PFSK-1 (cell line): ENCODE measurements at regions not wholly inside any gene's neighbourhood (a gene's known extent, or its start where the extent isn't known, plus 50 kb on each side); places are given as distances from the start of the nearest gene placed in this dataset.

Experiments
- FOXP2 ChIP-seq: optimal IDR thresholded peaks from 2 replicates; pipeline ENCODE3; 2011; ENCODE audit warnings: borderline replicate concordance, control low read depth, inconsistent platforms; ENCODE audit not compliant: insufficient read depth; ENCODE audit errors: extremely low read length, extremely low read depth
- POLR2AphosphoS5 ChIP-seq: IDR thresholded peaks from 2 replicates; pipeline ENCODE4 v1.6.1; 2012; ENCODE audit warnings: low read depth, mild to moderate bottlenecking, control low read depth, low read length, moderate library complexity
- SIN3A ChIP-seq: IDR thresholded peaks from 2 replicates; pipeline ENCODE4 v1.6.1; 2012; ENCODE audit warnings: mild to moderate bottlenecking, low read length, moderate library complexity, borderline replicate concordance; ENCODE audit not compliant: insufficient read depth
- TAF1 ChIP-seq: IDR thresholded peaks from 2 replicates; pipeline ENCODE4 v1.6.1; 2012; ENCODE audit warnings: low read length, control low read depth, borderline replicate concordance; ENCODE audit not compliant: insufficient read depth
- TF ChIP-seq, protein P1 (sequence below), 2 experiments: IDR thresholded peaks; 2 replicates each; pipeline versions ENCODE4 v1.6.1 to v1.8.0; 2011 to 2012; ENCODE audit warnings: low read depth in 2 of 2, low read length in 2 of 2, control low read depth in 1 of 2, inconsistent platforms in 1 of 2, mild to moderate bottlenecking in 1 of 2, moderate library complexity in 1 of 2; ENCODE audit not compliant: insufficient read depth in 1 of 2

DNA sequence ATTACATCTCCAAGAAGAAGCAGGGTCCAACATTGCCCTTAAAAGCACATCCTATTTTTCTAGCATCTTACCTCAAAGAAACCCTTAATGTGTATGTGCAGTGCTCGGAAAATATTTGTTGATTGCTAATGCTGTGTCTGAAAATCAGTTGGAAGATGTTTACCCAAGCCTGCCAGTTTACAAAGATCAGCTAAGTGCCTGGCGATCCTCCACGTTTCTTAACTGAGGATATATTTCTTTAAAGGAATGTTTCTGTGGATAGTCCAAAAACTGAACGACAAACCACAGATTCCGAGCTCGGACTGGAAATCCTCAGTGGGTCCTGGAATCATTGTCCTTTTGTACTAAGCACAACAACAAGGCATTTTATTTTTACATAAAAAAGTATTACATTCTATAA lies 595.7 kb upstream of the ARID1B start:
- TF ChIP-seq TAF1 (no peak), SIN3A (no peak), FOXP2 (no peak), POLR2AphosphoS5 (no peak)
- TF ChIP-seq, protein P1, sequence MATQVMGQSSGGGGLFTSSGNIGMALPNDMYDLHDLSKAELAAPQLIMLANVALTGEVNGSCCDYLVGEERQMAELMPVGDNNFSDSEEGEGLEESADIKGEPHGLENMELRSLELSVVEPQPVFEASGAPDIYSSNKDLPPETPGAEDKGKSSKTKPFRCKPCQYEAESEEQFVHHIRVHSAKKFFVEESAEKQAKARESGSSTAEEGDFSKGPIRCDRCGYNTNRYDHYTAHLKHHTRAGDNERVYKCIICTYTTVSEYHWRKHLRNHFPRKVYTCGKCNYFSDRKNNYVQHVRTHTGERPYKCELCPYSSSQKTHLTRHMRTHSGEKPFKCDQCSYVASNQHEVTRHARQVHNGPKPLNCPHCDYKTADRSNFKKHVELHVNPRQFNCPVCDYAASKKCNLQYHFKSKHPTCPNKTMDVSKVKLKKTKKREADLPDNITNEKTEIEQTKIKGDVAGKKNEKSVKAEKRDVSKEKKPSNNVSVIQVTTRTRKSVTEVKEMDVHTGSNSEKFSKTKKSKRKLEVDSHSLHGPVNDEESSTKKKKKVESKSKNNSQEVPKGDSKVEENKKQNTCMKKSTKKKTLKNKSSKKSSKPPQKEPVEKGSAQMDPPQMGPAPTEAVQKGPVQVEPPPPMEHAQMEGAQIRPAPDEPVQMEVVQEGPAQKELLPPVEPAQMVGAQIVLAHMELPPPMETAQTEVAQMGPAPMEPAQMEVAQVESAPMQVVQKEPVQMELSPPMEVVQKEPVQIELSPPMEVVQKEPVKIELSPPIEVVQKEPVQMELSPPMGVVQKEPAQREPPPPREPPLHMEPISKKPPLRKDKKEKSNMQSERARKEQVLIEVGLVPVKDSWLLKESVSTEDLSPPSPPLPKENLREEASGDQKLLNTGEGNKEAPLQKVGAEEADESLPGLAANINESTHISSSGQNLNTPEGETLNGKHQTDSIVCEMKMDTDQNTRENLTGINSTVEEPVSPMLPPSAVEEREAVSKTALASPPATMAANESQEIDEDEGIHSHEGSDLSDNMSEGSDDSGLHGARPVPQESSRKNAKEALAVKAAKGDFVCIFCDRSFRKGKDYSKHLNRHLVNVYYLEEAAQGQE (IDR thresholded peaks at IDR 0.05; ENCODE audit: insufficient read depth in 1 of 2, low read depth in 2 of 2, low read length in 2 of 2) = no peak

DNA sequence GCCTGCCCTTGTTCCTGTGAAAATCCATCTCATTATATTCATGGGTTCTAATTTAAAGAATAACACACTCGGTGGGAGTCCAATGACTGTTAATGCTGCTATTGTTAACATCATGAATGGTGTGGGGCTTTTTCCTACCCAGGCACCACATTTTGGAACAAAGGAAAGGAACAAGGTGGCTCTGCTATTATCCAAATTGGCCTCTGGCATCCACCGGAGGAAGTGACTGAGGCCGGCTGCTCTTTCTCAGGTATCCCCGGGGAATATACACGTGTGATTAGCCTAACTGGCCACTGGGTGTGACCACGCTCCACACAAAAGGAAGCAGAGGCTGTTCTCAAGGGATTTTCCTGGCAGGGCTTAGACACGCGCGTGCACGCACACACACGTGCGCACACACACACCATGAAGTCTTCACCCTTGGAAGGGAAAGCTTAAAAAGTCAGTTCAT lies 601.2 kb upstream of the ARID1B start:
- TF ChIP-seq SIN3A (no peak), POLR2AphosphoS5 (no peak)

DNA sequence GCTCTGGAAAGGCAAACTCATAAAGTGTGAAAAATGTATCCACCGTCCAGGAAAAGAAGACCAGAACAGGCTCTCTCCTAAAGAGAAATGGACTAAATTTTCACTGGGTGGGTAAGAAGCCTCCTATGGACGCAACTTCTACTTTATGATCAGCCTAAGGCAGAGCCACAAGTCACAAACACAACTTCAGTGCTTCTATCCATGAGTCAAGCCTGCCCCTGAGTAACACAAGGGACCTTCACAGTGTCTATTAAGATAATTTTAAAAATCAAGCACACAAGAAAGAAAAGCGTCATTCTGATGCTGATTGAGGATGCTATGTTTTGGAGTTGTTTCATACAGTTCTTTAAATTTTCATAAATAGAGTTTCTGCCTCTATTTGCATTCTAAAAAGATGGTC lies 601.7 kb upstream of the ARID1B start:
- TF ChIP-seq POLR2AphosphoS5 (no peak), TAF1 (no peak), SIN3A (no peak), FOXP2 (no peak)
- TF ChIP-seq, protein P1 (IDR thresholded peaks at IDR 0.05; ENCODE audit: insufficient read depth in 1 of 2, low read depth in 2 of 2, low read length in 2 of 2) = no peak

DNA sequence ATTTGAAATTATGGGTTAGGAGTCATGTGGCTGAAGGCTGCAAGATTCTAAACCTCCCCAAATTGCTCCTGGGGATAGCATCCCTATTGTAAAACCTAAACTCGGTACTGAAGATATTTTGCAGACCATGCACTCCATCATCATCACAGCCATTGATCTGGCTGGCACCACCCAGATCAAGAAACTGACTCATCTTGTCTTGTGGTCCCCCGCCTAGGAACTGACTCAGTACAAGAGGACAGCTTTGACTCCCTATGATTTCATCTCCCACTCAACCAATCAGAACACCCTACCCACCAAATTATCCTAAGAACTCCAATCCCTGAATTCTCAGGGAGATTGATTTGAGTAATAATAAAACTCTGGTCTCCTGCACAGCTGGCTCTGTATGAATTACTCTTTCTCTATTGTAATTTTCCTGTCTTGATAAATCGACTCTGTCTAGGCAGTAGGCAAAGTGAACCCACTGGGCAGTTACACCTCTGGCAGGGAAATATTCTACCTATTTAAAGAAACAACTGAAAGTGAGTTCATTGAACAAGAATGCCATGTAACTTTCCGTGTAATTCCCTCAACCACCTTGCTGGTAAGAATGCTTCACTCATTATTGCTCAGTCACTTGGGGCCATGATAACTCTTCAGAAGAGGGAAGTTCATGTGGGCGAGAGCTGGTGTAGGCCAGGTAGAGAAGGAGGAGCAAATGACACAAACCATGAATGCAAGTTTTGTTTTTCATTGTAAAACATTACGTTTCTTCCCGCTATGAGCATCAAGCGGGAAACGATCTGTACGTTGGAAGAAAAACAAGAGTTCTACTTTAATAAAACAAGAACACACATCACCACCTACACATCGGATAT lies 602.9 kb upstream of the ARID1B start:
- no peak for TF ChIP-seq FOXP2
- no peak for TF ChIP-seq TAF1
- no peak for TF ChIP-seq SIN3A

DNA sequence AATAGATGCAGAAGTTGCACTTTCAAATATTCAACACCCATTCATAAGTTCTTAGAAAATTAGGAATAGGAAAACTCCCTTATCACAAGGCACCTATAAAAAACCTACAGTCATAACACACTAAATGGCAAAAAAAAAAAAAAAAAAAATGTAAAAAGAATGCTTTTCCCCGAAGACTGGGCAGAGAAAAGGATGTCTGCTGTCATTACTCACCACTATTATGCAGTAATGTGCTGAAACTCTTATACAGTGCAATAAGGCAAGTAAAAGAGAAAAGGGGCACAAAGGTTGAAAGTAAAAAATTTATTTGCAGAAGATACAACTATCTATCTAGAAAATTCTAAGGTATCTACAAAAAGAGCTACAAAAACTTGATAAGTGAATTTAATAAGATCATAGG lies 607.8 kb upstream of the ARID1B start:
- TF ChIP-seq FOXP2 (no peak), SIN3A (no peak), POLR2AphosphoS5 (no peak), TAF1 (no peak)
- TF ChIP-seq, protein P1 (IDR thresholded peaks at IDR 0.05; ENCODE audit: insufficient read depth in 1 of 2, low read depth in 2 of 2, low read length in 2 of 2) = no peak

DNA sequence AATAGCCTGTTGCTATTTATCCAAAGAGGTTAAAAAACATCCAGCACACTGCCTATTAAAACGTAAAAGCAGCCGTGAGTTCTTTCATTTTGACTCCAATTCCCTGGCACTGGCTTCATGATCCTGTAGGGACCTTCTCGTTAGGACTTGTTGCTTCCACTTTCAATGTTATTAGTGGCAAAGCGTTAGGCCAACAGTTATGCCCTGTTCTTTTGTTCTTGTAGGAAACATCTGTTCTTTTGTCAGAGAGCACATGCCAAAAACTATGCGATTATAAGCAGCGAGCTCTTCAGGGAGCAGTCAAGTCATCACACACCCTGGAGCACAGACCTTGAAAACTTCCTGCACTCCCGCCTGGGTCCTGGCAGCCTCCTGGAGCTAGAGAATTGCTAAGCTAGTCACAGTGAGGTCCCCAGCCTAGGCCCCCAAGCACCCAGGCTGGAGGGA lies 609.5 kb upstream of the ARID1B start:
- no peak for TF ChIP-seq POLR2AphosphoS5
- TF ChIP-seq, protein P1 (IDR thresholded peaks at IDR 0.05; ENCODE audit: insufficient read depth in 1 of 2, low read depth in 2 of 2, low read length in 2 of 2) = no peak
- no peak for TF ChIP-seq FOXP2
